Fibroblast of lung (primary cell): ENCODE measurements at regions not wholly inside any gene's neighbourhood (a gene's known extent, or its start where the extent isn't known, plus 50 kb on each side); places are given as distances from the start of the nearest gene placed in this dataset.

Experiments
- CTCF ChIP-seq, 2 donors: IDR thresholded peaks in 1 of 2; conservative IDR thresholded peaks in 1 of 2; 1 replicate in 1 of 2; 2 replicates in 1 of 2; pipeline ENCODE4 v1.5.1; 2011 to 2012; ENCODE audit warnings: low read length in 2 of 2, control low read depth in 1 of 2, inconsistent platforms in 1 of 2, low read depth in 1 of 2, mild to moderate bottlenecking in 1 of 2
- EZH2 ChIP-seq: IDR thresholded peaks from 2 replicates; pipeline ENCODE4 v1.5.1; 2012; ENCODE audit warnings: low read length, control low read depth, mild to moderate bottlenecking; ENCODE audit errors: missing control alignments

- no peak for TF ChIP-seq CTCF (conservative IDR thresholded peaks at IDR 0.05 in 1 of 2, IDR thresholded peaks at IDR 0.05 in 1 of 2; ENCODE audit: low read depth in 1 of 2, low read length in 2 of 2)
- TF ChIP-seq EZH2 = no peak
Observed at GRCh38 chr12:91672130-91672529, 473.5 kb downstream of the BTG1 start.
